ENCODE measurements at regions not wholly inside any gene's neighbourhood (a gene's known extent, or its start where the extent isn't known, plus 50 kb on each side); places are given as distances from the start of the nearest gene placed in this dataset.

- TF ChIP-seq, protein P1, sequence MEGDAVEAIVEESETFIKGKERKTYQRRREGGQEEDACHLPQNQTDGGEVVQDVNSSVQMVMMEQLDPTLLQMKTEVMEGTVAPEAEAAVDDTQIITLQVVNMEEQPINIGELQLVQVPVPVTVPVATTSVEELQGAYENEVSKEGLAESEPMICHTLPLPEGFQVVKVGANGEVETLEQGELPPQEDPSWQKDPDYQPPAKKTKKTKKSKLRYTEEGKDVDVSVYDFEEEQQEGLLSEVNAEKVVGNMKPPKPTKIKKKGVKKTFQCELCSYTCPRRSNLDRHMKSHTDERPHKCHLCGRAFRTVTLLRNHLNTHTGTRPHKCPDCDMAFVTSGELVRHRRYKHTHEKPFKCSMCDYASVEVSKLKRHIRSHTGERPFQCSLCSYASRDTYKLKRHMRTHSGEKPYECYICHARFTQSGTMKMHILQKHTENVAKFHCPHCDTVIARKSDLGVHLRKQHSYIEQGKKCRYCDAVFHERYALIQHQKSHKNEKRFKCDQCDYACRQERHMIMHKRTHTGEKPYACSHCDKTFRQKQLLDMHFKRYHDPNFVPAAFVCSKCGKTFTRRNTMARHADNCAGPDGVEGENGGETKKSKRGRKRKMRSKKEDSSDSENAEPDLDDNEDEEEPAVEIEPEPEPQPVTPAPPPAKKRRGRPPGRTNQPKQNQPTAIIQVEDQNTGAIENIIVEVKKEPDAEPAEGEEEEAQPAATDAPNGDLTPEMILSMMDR (IDR thresholded peaks at IDR 0.05) = no peak
- no peak for TF ChIP-seq POLR2A (IDR thresholded peaks at IDR 0.05)
Measured at GRCh38 chr11:98307827-98308491, 712.8 kb upstream of the CNTN5 start.

Data from breast epithelium (tissue), 3 donors.